Uterus (tissue), 3 donors: ENCODE measurements at regions not wholly inside any gene's neighbourhood (a gene's known extent, or its start where the extent isn't known, plus 50 kb on each side); places are given as distances from the start of the nearest gene placed in this dataset. TPM values are rescaled to one million over a fixed set of nuclear protein-coding genes. Genes with fewer than 3 reads are reported as not detected.
"Not testable (repeated sequence)": the region's sequence is repeated elsewhere in the genome, so short reads cannot be mapped to it uniquely, and the experiment has no call there.

Source experiments
- DNase-seq, 2 donors: peaks; one replicate each; pipeline ENCODE4 v3.0.0-alpha.2; 2019 to 2020
- H3K27ac ChIP-seq, 2 donors: fragments of 200-600 bp; sonication (generic); 1 replicate in 1 of 2; 2 replicates in 1 of 2; pipeline ENCODE4 v1.5.1; 2016 to 2018
- H3K27me3 ChIP-seq, 2 donors: fragments of 200-600 bp; sonication (generic); one replicate each; pipeline ENCODE4 v1.5.1; 2018 to 2019; ENCODE audit warnings: control low read depth in 1 of 2
- H3K36me3 ChIP-seq, 2 donors: fragments of 200-600 bp; sonication (generic); one replicate each; pipeline ENCODE4 v1.5.1; 2019; ENCODE audit warnings: control low read depth in 1 of 2
- H3K4me1 ChIP-seq, 2 donors: fragments of 200-600 bp; sonication (generic); one replicate each; pipeline ENCODE4 v1.5.1; 2018 to 2019; ENCODE audit warnings: control low read depth in 1 of 2
- H3K4me3 ChIP-seq, 2 donors: fragments of 200-600 bp; sonication (generic); 1 replicate in 1 of 2; 2 replicates in 1 of 2; pipeline ENCODE4 v1.5.1; 2018 to 2019; ENCODE audit warnings: mild to moderate bottlenecking in 1 of 2
- H3K9me3 ChIP-seq, 2 donors: fragments of 200-600 bp; sonication (generic); one replicate each; pipeline ENCODE4 v1.5.1; 2019; ENCODE audit warnings: control low read depth in 1 of 2
- CTCF ChIP-seq, 4 experiments: fragments of 200-600 bp in 2 of 4; fragments of 450-650 bp in 2 of 4; sonication (generic) in 2 of 4; IDR thresholded peaks; one replicate each; pipeline ENCODE4 v1.5.1; 2016 to 2019; ENCODE audit warnings: antibody characterized with exemption in 4 of 4, mild to moderate bottlenecking in 2 of 4, moderate library complexity in 1 of 4
- POLR2A ChIP-seq, 2 donors: fragments of 450-650 bp; IDR thresholded peaks; one replicate each; pipeline ENCODE4 v1.6.1; 2016; ENCODE audit warnings: antibody characterized with exemption in 2 of 2, mild to moderate bottlenecking in 1 of 2, moderate library complexity in 1 of 2
- intact Hi-C: fragments of 100-400 bp; cut with DNase I; formaldehyde crosslinking; loops from one replicate; pipeline ENCODE4 v1.15.1; 2023; ENCODE audit warnings: low total_unique reads
- small RNA-seq: library from RNA; depleted of rRNA; stranded (forward); fragments of <200 nt; gene quantifications from one replicate; pipeline ENCODE3, GENCODE V24; 2016
- donor health status: DM: yes; HTN: yes; CAD: no.

GRCh38 chr10:29229258-29229705 lies 59.6 kb upstream of the LYZL1 start:
- DNase-seq, result no peak
- no peaks in the 10 kb centered on the region for H3K9me3 ChIP-seq
- intact Hi-C loops, result no loop called here
- no peaks in the 10 kb centered on the region for H3K36me3 ChIP-seq
- no peaks in the 10 kb centered on the region for H3K4me1 ChIP-seq
- TF ChIP-seq CTCF (IDR thresholded peaks at IDR 0.05) (no peak), POLR2A (IDR thresholded peaks at IDR 0.05) (no peak)
- H3K27me3 ChIP-seq, result no peaks in the 10 kb centered on the region
- no peak overlapping the region for H3K27ac ChIP-seq
- H3K4me3 ChIP-seq, result no peak overlapping the region

GRCh38 chr10:29236910-29237309 lies 52.0 kb upstream of the LYZL1 start:
- H3K27me3 ChIP-seq, H3K4me3 ChIP-seq, H3K9me3 ChIP-seq, DNase-seq, H3K4me1 ChIP-seq, H3K36me3 ChIP-seq, intact Hi-C loops, H3K27ac ChIP-seq: not testable (repeated sequence)

- Histone ChIP-seq H3K4me1 (no peaks in the 10 kb centered on the region), H3K36me3 (no peaks in the 10 kb centered on the region), H3K27ac (no peak overlapping the region), H3K27me3 (no peaks in the 10 kb centered on the region), H3K4me3 (no peak overlapping the region), H3K9me3 (no peaks in the 10 kb centered on the region)
- intact Hi-C loops, result no loop called here
- DNase-seq, result no peak
- TF ChIP-seq POLR2A (IDR thresholded peaks at IDR 0.05) (no peak), CTCF (IDR thresholded peaks at IDR 0.05) (no peak)
Observed at GRCh38 chr10:29237786-29238185, 51.1 kb upstream of the LYZL1 start.

- Histone ChIP-seq H3K27me3 (no peaks in the 10 kb centered on the region), H3K9me3 (no peaks in the 10 kb centered on the region), H3K27ac (no peak overlapping the region), H3K4me1 (no peaks in the 10 kb centered on the region), H3K4me3 (no peak overlapping the region), H3K36me3 (no peaks in the 10 kb centered on the region)
- TF ChIP-seq CTCF (IDR thresholded peaks at IDR 0.05) (no peak), POLR2A (IDR thresholded peaks at IDR 0.05) (no peak)
- DNase-seq, result no peak
- intact Hi-C loops, result no loop called here
Observed at GRCh38 chr10:29238523-29239135, 50.2 kb upstream of the LYZL1 start.

Small RNA genes lying in the stretch of these regions (small RNA-seq; reads per million reads assigned to genes)
- gene AL355376.1, result not detected
- not detected for gene AL355376.2
- gene RNA5SP308, result not detected
- gene RNU6-270P, result not detected
